ENCODE measurements at regions not wholly inside any gene's neighbourhood (a gene's known extent, or its start where the extent isn't known, plus 50 kb on each side); places are given as distances from the start of the nearest gene placed in this dataset.
"Not testable (repeated sequence)": the region's sequence is repeated elsewhere in the genome, so short reads cannot be mapped to it uniquely, and the experiment has no call there.

DNA sequence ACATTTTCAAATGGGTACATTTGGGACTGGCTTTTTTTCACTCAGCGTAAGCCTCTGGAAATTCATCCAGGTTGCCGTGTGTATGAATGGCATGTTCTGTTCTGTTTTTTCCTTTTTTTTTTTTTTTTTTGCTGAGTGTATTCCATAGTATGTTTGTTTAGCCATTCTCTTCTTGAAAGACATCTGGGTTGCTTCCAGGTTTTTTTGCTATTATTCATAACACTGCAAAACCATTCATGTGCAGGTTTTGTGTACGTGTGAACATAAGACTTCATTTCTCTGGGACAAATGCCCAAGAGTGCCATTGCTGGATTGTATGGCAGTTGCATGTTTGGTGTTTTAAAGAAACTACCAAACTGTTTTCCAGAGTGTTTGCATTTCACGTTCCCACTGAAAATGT is 335.9 kb upstream of the TNRC6C start:
- no peak overlapping the region for H3K27ac ChIP-seq
- intact Hi-C loops (cut with DNase I; ENCODE audit: low total_unique reads), result no loop called here
- TF ChIP-seq, protein P1, sequence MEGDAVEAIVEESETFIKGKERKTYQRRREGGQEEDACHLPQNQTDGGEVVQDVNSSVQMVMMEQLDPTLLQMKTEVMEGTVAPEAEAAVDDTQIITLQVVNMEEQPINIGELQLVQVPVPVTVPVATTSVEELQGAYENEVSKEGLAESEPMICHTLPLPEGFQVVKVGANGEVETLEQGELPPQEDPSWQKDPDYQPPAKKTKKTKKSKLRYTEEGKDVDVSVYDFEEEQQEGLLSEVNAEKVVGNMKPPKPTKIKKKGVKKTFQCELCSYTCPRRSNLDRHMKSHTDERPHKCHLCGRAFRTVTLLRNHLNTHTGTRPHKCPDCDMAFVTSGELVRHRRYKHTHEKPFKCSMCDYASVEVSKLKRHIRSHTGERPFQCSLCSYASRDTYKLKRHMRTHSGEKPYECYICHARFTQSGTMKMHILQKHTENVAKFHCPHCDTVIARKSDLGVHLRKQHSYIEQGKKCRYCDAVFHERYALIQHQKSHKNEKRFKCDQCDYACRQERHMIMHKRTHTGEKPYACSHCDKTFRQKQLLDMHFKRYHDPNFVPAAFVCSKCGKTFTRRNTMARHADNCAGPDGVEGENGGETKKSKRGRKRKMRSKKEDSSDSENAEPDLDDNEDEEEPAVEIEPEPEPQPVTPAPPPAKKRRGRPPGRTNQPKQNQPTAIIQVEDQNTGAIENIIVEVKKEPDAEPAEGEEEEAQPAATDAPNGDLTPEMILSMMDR (IDR thresholded peaks at IDR 0.05), result no peak
- no peak for TF ChIP-seq POLR2A (IDR thresholded peaks at IDR 0.05)
- no peaks in the 10 kb centered on the region for H3K4me1 ChIP-seq
- H3K27me3 ChIP-seq, result no peaks in the 10 kb centered on the region
- no peaks in the 10 kb centered on the region for H3K9me3 ChIP-seq
- H3K36me3 ChIP-seq, result no peaks in the 10 kb centered on the region
- no peak overlapping the region for H3K4me3 ChIP-seq
- no peak for DNase-seq

DNA sequence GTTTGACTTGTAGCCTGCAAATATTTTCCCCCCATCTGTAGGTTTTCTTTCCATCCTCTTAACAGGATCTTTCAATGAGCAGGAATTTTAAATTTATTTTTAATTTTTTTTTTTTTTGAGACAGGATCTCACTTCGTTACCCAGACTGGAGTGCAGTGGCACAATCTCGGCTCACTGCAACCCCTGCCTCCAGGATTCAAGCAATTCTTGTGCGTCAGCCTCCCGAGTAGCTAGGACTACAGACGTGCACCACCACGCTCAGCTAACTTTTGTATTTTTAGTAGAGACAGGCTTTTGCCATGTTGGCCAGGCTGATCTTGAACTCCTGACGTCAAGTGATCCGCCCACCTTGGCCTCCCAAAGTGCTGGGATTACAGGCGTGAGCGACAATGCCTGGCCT is 335.2 kb upstream of the TNRC6C start:
- H3K4me3 ChIP-seq; DNase-seq; H3K9me3 ChIP-seq; H3K36me3 ChIP-seq; H3K27me3 ChIP-seq; intact Hi-C loops (cut with DNase I; ENCODE audit: low total_unique reads); H3K27ac ChIP-seq; H3K4me1 ChIP-seq: not testable (repeated sequence)

GRCh38 chr17:77628035-77628434 is 330.5 kb upstream of the TNRC6C start:
- TF ChIP-seq, protein P1 (IDR thresholded peaks at IDR 0.05), result no peak
- no peak for TF ChIP-seq POLR2A (IDR thresholded peaks at IDR 0.05)
- intact Hi-C loops (cut with DNase I; ENCODE audit: low total_unique reads), result no loop called here
- H3K4me1 ChIP-seq, result no peaks in the 10 kb centered on the region
- no peaks in the 10 kb centered on the region for H3K27me3 ChIP-seq
- no peak overlapping the region for H3K27ac ChIP-seq
- no peaks in the 10 kb centered on the region for H3K36me3 ChIP-seq
- no peaks in the 10 kb centered on the region for H3K9me3 ChIP-seq
- DNase-seq, result no peak
- H3K4me3 ChIP-seq, result no peak overlapping the region

GRCh38 chr17:77629284-77629683 is 329.2 kb upstream of the TNRC6C start:
- not testable (repeated sequence) for DNase-seq, H3K27ac ChIP-seq

DNA sequence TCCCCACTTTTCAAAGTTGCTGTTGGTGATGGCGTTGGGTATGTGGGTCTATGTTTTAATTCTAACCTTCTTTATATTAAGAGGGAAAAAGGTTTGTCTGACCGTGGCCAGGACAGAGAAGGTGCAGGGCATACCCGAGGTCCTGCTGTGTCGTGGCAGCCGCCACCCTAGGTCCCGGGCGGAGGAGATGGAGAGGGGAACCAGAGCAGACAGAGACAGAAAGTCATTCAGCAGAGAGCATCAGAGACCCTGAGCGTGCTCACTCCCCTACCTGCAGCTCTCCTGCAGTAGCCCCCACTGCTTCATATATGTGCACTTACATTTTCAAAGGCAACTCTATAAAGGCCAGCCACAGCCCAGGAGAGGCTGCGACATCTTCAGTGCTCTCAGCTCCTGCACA is 327.2 kb upstream of the TNRC6C start:
- Histone ChIP-seq H3K36me3 (no peaks in the 10 kb centered on the region), H3K4me3 (no peak overlapping the region), H3K27ac (no peak overlapping the region), H3K27me3 (no peaks in the 10 kb centered on the region), H3K9me3 (no peaks in the 10 kb centered on the region), H3K4me1 (no peaks in the 10 kb centered on the region)
- DNase-seq, result no peak
- intact Hi-C loops (cut with DNase I; ENCODE audit: low total_unique reads), result no loop called here
- TF ChIP-seq POLR2A (IDR thresholded peaks at IDR 0.05), result no peak
- TF ChIP-seq, protein P1 (IDR thresholded peaks at IDR 0.05), result no peak

More at GRCh38 chr17:77629284-77629683, 329.2 kb upstream of the TNRC6C start:
- H3K9me3 ChIP-seq; intact Hi-C loops (cut with DNase I; ENCODE audit: low total_unique reads); H3K4me3 ChIP-seq; H3K4me1 ChIP-seq; H3K36me3 ChIP-seq; H3K27me3 ChIP-seq: not testable (repeated sequence)

- Histone ChIP-seq H3K4me1 (no peaks in the 10 kb centered on the region), H3K9me3 (no peaks in the 10 kb centered on the region), H3K27ac (no peak overlapping the region), H3K4me3 (no peak overlapping the region), H3K36me3 (no peaks in the 10 kb centered on the region), H3K27me3 (no peaks in the 10 kb centered on the region)
- no peak for DNase-seq
- TF ChIP-seq POLR2A (IDR thresholded peaks at IDR 0.05), result no peak
- TF ChIP-seq, protein P1 (IDR thresholded peaks at IDR 0.05), result no peak
- intact Hi-C loops (cut with DNase I; ENCODE audit: low total_unique reads), result no loop called here
Observed at GRCh38 chr17:77632619-77633018, 325.9 kb upstream of the TNRC6C start.
